ENCODE measurements at regions not wholly inside any gene's neighbourhood (a gene's known extent, or its start where the extent isn't known, plus 50 kb on each side); places are given as distances from the start of the nearest gene placed in this dataset.

DNA sequence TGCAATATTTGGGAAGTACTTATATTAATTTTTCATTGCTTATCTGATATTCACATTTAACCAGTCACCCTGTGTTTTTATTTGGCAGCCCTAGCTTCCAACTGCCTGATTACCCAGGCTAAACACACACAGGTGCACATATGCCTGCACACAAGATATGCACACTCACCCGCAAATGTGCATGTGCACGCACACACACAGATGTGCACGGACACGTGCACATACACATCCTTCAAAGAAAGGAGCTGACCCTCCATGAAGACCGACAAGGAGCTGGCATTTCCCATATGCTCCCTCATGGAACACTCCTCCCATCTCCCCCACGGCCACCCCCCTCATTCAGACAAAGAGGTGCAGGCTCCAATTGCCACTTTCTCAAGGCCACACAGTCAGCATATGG, 242.2 kb downstream of the ENGASE start:
- H2AFZ ChIP-seq (ENCODE audit: low read depth, low read length): no peak overlapping the region
- no peak overlapping the region for H3K4me3 ChIP-seq (ENCODE audit: low read length)
- no peaks in the 10 kb centered on the region for H3K4me1 ChIP-seq (ENCODE audit: insufficient read depth, low read length)
- no peaks in the 10 kb centered on the region for H3K36me3 ChIP-seq (ENCODE audit: insufficient read depth, low read length)
- peaks cover 34% of the 10 kb centered on the region for H3K27me3 ChIP-seq (ENCODE audit: insufficient read depth, low read length)
- H3K9me3 ChIP-seq (ENCODE audit: low read length): no peaks in the 10 kb centered on the region

GRCh38 chr17:79315358-79316105, 240.9 kb downstream of the ENGASE start:
- Histone ChIP-seq H3K27me3 (ENCODE audit: insufficient read depth, low read length) (peaks cover 36% of the 10 kb centered on the region), H3K4me1 (ENCODE audit: insufficient read depth, low read length) (no peaks in the 10 kb centered on the region), H3K4me3 (ENCODE audit: low read length) (no peak overlapping the region), H3K9me3 (ENCODE audit: low read length) (no peaks in the 10 kb centered on the region), H2AFZ (ENCODE audit: low read depth, low read length) (no peak overlapping the region), H3K36me3 (ENCODE audit: insufficient read depth, low read length) (no peaks in the 10 kb centered on the region)

GRCh38 chr17:79314617-79315357, 240.2 kb downstream of the ENGASE start:
- no peak overlapping the region for H2AFZ ChIP-seq (ENCODE audit: low read depth, low read length)
- H3K4me1 ChIP-seq (ENCODE audit: insufficient read depth, low read length): no peaks in the 10 kb centered on the region
- no peak overlapping the region for H3K4me3 ChIP-seq (ENCODE audit: low read length)
- H3K27me3 ChIP-seq (ENCODE audit: insufficient read depth, low read length): peaks cover 33% of the 10 kb centered on the region
- no peaks in the 10 kb centered on the region for H3K9me3 ChIP-seq (ENCODE audit: low read length)
- no peaks in the 10 kb centered on the region for H3K36me3 ChIP-seq (ENCODE audit: insufficient read depth, low read length)

- no peaks in the 10 kb centered on the region for H3K4me1 ChIP-seq (ENCODE audit: insufficient read depth, low read length)
- H3K27me3 ChIP-seq (ENCODE audit: insufficient read depth, low read length): peaks cover 29% of the 10 kb centered on the region
- no peaks in the 10 kb centered on the region for H3K36me3 ChIP-seq (ENCODE audit: insufficient read depth, low read length)
- H2AFZ ChIP-seq (ENCODE audit: low read depth, low read length): no peak overlapping the region
- no peaks in the 10 kb centered on the region for H3K9me3 ChIP-seq (ENCODE audit: low read length)
- H3K4me3 ChIP-seq (ENCODE audit: low read length): no peak overlapping the region
Observed at GRCh38 chr17:79311373-79311772, 236.7 kb downstream of the ENGASE start.

- peaks cover 20% of the 10 kb centered on the region for H3K27me3 ChIP-seq (ENCODE audit: insufficient read depth, low read length)
- H3K4me1 ChIP-seq (ENCODE audit: insufficient read depth, low read length): no peaks in the 10 kb centered on the region
- H2AFZ ChIP-seq (ENCODE audit: low read depth, low read length): no peak overlapping the region
- no peaks in the 10 kb centered on the region for H3K9me3 ChIP-seq (ENCODE audit: low read length)
- no peaks in the 10 kb centered on the region for H3K36me3 ChIP-seq (ENCODE audit: insufficient read depth, low read length)
- no peak overlapping the region for H3K4me3 ChIP-seq (ENCODE audit: low read length)
Observed at GRCh38 chr17:79306424-79307318, 232.0 kb downstream of the ENGASE start.

DNA sequence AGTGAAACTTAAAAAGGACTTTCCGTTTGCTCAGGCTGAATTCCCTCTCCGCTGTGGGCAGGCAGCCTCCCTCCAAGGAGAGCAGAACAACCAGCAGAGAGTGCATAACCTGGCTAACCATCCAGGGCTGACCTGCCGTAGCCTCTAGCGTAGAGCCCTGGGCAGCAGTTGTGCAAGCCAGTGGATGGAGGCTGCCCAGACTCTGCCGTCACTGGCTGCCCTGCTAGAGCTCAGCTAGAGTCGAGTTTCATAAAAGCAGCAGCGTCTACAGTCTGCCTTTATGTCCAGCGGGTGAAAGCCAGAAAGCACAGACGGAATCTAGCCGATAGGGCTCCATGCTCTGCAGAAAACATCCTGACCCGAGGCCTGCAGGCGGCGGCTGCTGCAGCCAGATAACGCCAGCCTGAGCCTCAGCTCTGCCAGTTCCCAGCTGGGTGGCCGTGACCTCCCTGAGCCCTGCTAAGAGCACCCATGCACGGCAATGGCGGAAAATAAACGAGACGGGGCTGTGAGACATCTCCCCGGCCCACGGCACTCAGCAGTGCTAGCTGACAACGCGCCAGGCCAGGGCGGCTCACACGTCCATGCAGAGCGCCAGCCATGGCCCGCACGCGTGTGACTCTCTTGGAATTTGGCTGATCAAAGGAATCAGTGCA, 231.3 kb downstream of the ENGASE start:
- Histone ChIP-seq H3K9me3 (ENCODE audit: low read length) (no peaks in the 10 kb centered on the region), H3K27me3 (ENCODE audit: insufficient read depth, low read length) (peaks cover 23% of the 10 kb centered on the region), H3K4me1 (ENCODE audit: insufficient read depth, low read length) (no peaks in the 10 kb centered on the region), H2AFZ (ENCODE audit: low read depth, low read length) (no peak overlapping the region), H3K4me3 (ENCODE audit: low read length) (no peak overlapping the region), H3K36me3 (ENCODE audit: insufficient read depth, low read length) (no peaks in the 10 kb centered on the region)

- H3K4me3 ChIP-seq (ENCODE audit: low read length): no peak overlapping the region
- no peaks in the 10 kb centered on the region for H3K9me3 ChIP-seq (ENCODE audit: low read length)
- no peaks in the 10 kb centered on the region for H3K4me1 ChIP-seq (ENCODE audit: insufficient read depth, low read length)
- peaks cover 20% of the 10 kb centered on the region for H3K27me3 ChIP-seq (ENCODE audit: insufficient read depth, low read length)
- H2AFZ ChIP-seq (ENCODE audit: low read depth, low read length): no peak overlapping the region
- no peaks in the 10 kb centered on the region for H3K36me3 ChIP-seq (ENCODE audit: insufficient read depth, low read length)
Observed at GRCh38 chr17:79305376-79305767, 230.7 kb downstream of the ENGASE start.

- Histone ChIP-seq H3K4me3 (ENCODE audit: low read length) (no peak overlapping the region), H2AFZ (ENCODE audit: low read depth, low read length) (no peak overlapping the region), H3K27me3 (ENCODE audit: insufficient read depth, low read length) (peaks cover 20% of the 10 kb centered on the region)
Observed at GRCh38 chr17:79304884-79305283, 230.3 kb downstream of the ENGASE start.

DNA sequence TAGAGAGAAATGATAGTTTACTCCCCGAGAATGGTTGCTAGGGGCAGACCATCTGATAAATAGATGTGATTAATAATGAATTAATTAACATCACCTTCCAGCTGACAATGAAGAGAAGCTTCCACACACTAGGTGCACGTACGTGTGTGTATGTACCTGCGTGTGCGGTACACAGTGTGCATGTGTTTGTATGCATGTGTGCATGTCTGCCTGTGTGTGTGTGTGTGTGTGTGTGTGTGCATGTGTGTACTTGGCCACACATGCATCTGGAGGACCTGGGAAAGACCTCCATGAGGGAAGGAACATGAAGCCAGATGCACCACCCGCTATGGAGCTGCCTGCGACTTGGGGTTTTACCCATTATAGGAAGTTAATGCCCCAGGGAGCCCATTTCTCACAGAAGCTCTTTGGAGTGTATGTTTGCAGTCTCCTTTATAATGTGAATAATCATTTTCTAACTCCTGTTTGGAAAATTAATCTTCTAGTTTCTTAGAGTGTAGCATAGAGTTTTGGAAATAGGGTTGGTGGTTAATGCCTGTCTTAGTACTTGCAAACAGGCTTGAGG, 229.1 kb downstream of the ENGASE start:
- Histone ChIP-seq H2AFZ (ENCODE audit: low read depth, low read length) (no peak overlapping the region), H3K9me3 (ENCODE audit: low read length) (no peaks in the 10 kb centered on the region), H3K36me3 (ENCODE audit: insufficient read depth, low read length) (no peaks in the 10 kb centered on the region), H3K27me3 (ENCODE audit: insufficient read depth, low read length) (peaks cover 20% of the 10 kb centered on the region), H3K4me1 (ENCODE audit: insufficient read depth, low read length) (no peaks in the 10 kb centered on the region), H3K4me3 (ENCODE audit: low read length) (no peak overlapping the region)

More at GRCh38 chr17:79304884-79305283, 230.3 kb downstream of the ENGASE start:
- Histone ChIP-seq H3K9me3 (ENCODE audit: low read length) (no peaks in the 10 kb centered on the region), H3K4me1 (ENCODE audit: insufficient read depth, low read length) (no peaks in the 10 kb centered on the region), H3K36me3 (ENCODE audit: insufficient read depth, low read length) (no peaks in the 10 kb centered on the region)

GRCh38 chr17:79301469-79301868, 226.8 kb downstream of the ENGASE start:
- no peaks in the 10 kb centered on the region for H3K9me3 ChIP-seq (ENCODE audit: low read length)
- no peak overlapping the region for H2AFZ ChIP-seq (ENCODE audit: low read depth, low read length)
- no peaks in the 10 kb centered on the region for H3K4me1 ChIP-seq (ENCODE audit: insufficient read depth, low read length)
- H3K4me3 ChIP-seq (ENCODE audit: low read length): no peak overlapping the region
- H3K27me3 ChIP-seq (ENCODE audit: insufficient read depth, low read length): peaks cover 21% of the 10 kb centered on the region
- no peaks in the 10 kb centered on the region for H3K36me3 ChIP-seq (ENCODE audit: insufficient read depth, low read length)

- Histone ChIP-seq H2AFZ (ENCODE audit: low read depth, low read length) (no peak overlapping the region), H3K4me3 (ENCODE audit: low read length) (no peak overlapping the region), H3K27me3 (ENCODE audit: insufficient read depth, low read length) (peaks cover 25% of the 10 kb centered on the region), H3K9me3 (ENCODE audit: low read length) (no peaks in the 10 kb centered on the region), H3K4me1 (ENCODE audit: insufficient read depth, low read length) (no peaks in the 10 kb centered on the region), H3K36me3 (ENCODE audit: insufficient read depth, low read length) (no peaks in the 10 kb centered on the region)
Observed at GRCh38 chr17:79299349-79299748, 224.7 kb downstream of the ENGASE start.

- Histone ChIP-seq H3K9me3 (ENCODE audit: low read length) (no peaks in the 10 kb centered on the region), H3K4me1 (ENCODE audit: insufficient read depth, low read length) (no peaks in the 10 kb centered on the region), H3K27me3 (ENCODE audit: insufficient read depth, low read length) (peaks cover 25% of the 10 kb centered on the region), H2AFZ (ENCODE audit: low read depth, low read length) (no peak overlapping the region), H3K36me3 (ENCODE audit: insufficient read depth, low read length) (no peaks in the 10 kb centered on the region), H3K4me3 (ENCODE audit: low read length) (no peak overlapping the region)
Observed at GRCh38 chr17:79298799-79299198, 224.2 kb downstream of the ENGASE start.
